ENCODE measurements at regions not wholly inside any gene's neighbourhood (a gene's known extent, or its start where the extent isn't known, plus 50 kb on each side); places are given as distances from the start of the nearest gene placed in this dataset.

DNA sequence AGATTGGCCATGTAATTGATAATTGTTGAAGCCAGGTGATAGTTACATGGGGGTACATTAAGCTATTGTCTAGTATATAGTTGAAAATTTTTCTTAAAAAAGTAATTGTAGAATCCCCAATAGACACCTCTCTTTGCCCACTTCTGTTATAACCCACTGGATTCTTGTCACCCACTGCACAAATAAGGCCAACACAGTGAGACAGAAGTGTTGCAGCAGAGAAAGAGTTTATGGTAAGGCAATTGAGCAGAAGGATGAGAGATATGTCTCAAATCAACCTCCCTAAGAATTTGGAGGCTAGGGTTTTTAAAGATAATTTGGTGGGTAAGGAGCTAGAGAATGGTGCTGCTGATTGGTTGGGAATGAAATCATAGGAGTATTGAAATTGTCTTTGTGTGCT, 270.3 kb upstream of the TAC1 start:
- Histone ChIP-seq H3K4me1 (ENCODE audit: control insufficient read depth, insufficient read depth, low read length) (no peaks in the 10 kb centered on the region), H3K4me3 (ENCODE audit: low read length) (no peak overlapping the region)

DNA sequence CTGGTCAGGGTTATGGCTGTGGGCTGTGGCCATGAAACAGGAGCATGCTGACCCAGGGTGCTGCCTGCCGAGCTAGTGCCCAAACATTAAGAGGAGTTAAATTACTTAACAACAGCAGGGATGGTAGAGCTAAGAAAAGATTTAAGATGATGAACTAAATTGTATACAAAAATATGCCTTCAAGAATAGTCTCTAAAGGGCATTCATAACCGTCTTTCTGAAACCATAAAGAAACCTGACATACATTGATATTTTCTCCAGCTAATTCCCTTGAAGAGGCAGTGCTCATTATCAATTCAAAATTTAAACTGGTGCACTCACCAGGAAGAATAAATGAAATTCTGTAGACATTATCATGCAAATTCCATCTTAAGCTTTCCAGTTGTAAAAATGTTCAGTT, 265.8 kb upstream of the TAC1 start:
- 100% methylated on average over 1 of the region's 2 CpGs for WGBS (ENCODE audit: insufficient coverage, low lambda C conversion rate)

More for the DNA sequence above, 270.3 kb upstream of the TAC1 start:
- Histone ChIP-seq H3K27me3 (ENCODE audit: control insufficient read depth, insufficient read depth, low read length) (no peaks in the 10 kb centered on the region), H3K9me3 (ENCODE audit: control insufficient read depth, low read depth, low read length) (no peaks in the 10 kb centered on the region), H3K36me3 (ENCODE audit: control insufficient read depth, insufficient read depth, low read length) (no peaks in the 10 kb centered on the region), H3K27ac (ENCODE audit: low read length) (no peak overlapping the region)
- no peak for DNase-seq

DNA sequence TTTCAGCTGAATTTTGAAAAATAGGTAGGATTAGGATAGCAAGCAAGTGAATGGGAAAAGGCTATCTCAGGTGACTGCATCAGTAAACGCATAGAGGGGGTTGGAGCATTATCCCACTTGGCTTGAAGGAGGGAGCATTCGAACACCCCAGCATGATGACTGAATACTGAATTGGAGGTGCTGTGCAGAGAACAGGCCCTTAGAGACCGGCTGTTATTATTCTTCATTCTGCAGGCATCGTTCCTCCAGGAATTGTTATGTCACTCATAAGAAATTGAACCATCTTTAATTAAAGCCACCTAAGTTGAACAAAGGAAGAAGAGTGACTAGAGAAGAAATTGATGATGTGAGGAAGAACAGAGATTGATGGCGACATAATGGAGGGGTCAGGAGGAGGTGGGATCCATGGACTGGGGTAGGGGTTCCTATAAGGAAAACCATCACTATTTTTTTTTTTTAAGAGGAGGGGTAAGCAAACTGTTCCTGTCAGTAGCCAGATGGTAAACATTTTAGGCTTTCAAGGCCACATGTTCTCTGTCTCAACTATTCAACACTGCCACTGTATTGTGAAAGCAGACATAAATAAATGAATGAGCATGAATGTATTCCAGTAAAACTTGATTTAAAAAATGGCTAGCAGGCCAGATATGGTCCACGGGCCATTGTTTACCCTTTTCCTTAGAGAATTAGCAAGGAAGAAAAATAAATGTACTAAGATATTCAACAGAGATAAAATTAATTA, 264.7 kb upstream of the TAC1 start:
- WGBS (ENCODE audit: insufficient coverage, low lambda C conversion rate): 80% methylated on average over 1 of the region's 6 CpGs
- H3K4me3 ChIP-seq (ENCODE audit: low read length): no peak overlapping the region

More for the DNA sequence above, 265.8 kb upstream of the TAC1 start:
- Histone ChIP-seq H3K9me3 (ENCODE audit: control insufficient read depth, low read depth, low read length) (no peaks in the 10 kb centered on the region), H3K4me1 (ENCODE audit: control insufficient read depth, insufficient read depth, low read length) (no peaks in the 10 kb centered on the region), H3K36me3 (ENCODE audit: control insufficient read depth, insufficient read depth, low read length) (no peaks in the 10 kb centered on the region), H3K4me3 (ENCODE audit: low read length) (no peak overlapping the region), H3K27ac (ENCODE audit: low read length) (no peak overlapping the region), H3K27me3 (ENCODE audit: control insufficient read depth, insufficient read depth, low read length) (no peaks in the 10 kb centered on the region)
- no peak for DNase-seq

DNA sequence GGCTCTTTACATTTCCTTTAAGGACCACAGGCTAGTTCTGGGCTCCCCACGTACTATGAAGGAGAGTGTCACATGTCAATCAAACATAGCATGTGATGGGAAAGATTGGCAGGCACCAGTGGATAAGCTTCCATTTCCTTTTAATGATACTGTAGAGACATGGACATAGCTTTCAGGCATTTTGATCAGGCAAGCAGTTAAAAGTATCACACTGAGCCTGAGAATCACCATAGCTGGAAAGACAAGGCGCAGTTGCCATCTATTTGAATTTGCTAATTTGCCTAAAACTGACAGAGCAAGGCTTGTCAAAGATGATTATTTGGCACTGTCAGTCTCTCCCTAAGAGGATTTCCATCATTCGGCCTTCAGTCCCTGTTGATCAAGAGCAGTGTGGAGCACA, 263.4 kb upstream of the TAC1 start:
- Histone ChIP-seq H3K9me3 (ENCODE audit: control insufficient read depth, low read depth, low read length) (no peaks in the 10 kb centered on the region), H3K4me1 (ENCODE audit: control insufficient read depth, insufficient read depth, low read length) (no peaks in the 10 kb centered on the region), H3K4me3 (ENCODE audit: low read length) (no peak overlapping the region), H3K27me3 (ENCODE audit: control insufficient read depth, insufficient read depth, low read length) (no peaks in the 10 kb centered on the region), H3K27ac (ENCODE audit: low read length) (no peak overlapping the region), H3K36me3 (ENCODE audit: control insufficient read depth, insufficient read depth, low read length) (no peaks in the 10 kb centered on the region)
- WGBS (ENCODE audit: insufficient coverage, low lambda C conversion rate): 100% methylated on average over 1 of the region's 3 CpGs
- DNase-seq: no peak

More for the DNA sequence above, 264.7 kb upstream of the TAC1 start:
- no peak overlapping the region for H3K27ac ChIP-seq (ENCODE audit: low read length)
- no peak for DNase-seq
- H3K36me3 ChIP-seq (ENCODE audit: control insufficient read depth, insufficient read depth, low read length): no peaks in the 10 kb centered on the region
- H3K4me1 ChIP-seq (ENCODE audit: control insufficient read depth, insufficient read depth, low read length): no peaks in the 10 kb centered on the region
- no peaks in the 10 kb centered on the region for H3K27me3 ChIP-seq (ENCODE audit: control insufficient read depth, insufficient read depth, low read length)
- no peaks in the 10 kb centered on the region for H3K9me3 ChIP-seq (ENCODE audit: control insufficient read depth, low read depth, low read length)

DNA sequence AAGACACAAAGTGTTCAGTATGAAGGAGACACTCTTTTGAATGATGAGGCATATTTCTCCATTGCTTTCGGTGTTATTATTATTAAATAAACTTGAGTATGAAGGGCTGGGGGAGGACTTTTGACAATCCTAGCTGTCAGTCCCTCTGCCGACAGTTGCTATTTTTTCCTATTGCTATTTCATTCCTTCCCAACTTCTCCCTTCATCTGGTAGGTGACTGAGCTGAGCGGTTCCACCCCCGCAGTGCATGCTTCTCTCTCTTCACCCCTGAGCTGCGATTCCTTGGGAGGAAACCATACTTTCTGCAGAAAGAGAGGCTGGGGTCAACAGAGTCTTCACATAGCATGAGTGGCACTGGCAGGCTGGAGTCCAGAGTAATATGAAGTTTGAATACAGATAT, 261.2 kb upstream of the TAC1 start:
- H3K36me3 ChIP-seq (ENCODE audit: control insufficient read depth, insufficient read depth, low read length): no peaks in the 10 kb centered on the region
- no peak for DNase-seq
- H3K4me1 ChIP-seq (ENCODE audit: control insufficient read depth, insufficient read depth, low read length): no peaks in the 10 kb centered on the region
- no peaks in the 10 kb centered on the region for H3K9me3 ChIP-seq (ENCODE audit: control insufficient read depth, low read depth, low read length)
- H3K4me3 ChIP-seq (ENCODE audit: low read length): no peak overlapping the region
- WGBS (ENCODE audit: insufficient coverage, low lambda C conversion rate): 60% methylated on average over 1 of the region's 5 CpGs
- no peak overlapping the region for H3K27ac ChIP-seq (ENCODE audit: low read length)
- H3K27me3 ChIP-seq (ENCODE audit: control insufficient read depth, insufficient read depth, low read length): no peaks in the 10 kb centered on the region

DNA sequence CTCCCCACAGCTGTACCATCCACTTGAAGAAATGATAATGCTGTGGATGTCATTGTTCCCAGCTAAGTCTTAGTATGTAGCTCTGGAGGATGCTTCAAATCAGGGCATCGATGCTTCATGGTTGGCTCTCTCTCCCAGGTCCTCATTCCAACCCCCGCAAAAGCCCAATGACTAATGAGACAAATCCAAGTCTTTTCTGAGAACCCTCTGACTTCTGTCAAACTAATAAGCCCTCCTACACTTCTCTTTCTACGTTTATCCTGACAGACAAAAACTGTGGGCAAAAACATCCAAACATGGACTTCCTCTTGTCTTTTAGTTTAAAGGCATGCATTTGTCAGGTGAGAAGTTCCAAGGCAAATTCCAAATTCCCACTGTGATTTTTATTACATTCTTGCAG, 260.4 kb upstream of the TAC1 start:
- H3K4me3 ChIP-seq (ENCODE audit: low read length): no peak overlapping the region
- no CpG with 5 or more reads among the region's 3 CpGs for WGBS (ENCODE audit: insufficient coverage, low lambda C conversion rate)
- no peaks in the 10 kb centered on the region for H3K36me3 ChIP-seq (ENCODE audit: control insufficient read depth, insufficient read depth, low read length)
- H3K9me3 ChIP-seq (ENCODE audit: control insufficient read depth, low read depth, low read length): no peaks in the 10 kb centered on the region
- no peaks in the 10 kb centered on the region for H3K27me3 ChIP-seq (ENCODE audit: control insufficient read depth, insufficient read depth, low read length)
- H3K4me1 ChIP-seq (ENCODE audit: control insufficient read depth, insufficient read depth, low read length): no peaks in the 10 kb centered on the region
- no peak overlapping the region for H3K27ac ChIP-seq (ENCODE audit: low read length)
- no peak for DNase-seq

DNA sequence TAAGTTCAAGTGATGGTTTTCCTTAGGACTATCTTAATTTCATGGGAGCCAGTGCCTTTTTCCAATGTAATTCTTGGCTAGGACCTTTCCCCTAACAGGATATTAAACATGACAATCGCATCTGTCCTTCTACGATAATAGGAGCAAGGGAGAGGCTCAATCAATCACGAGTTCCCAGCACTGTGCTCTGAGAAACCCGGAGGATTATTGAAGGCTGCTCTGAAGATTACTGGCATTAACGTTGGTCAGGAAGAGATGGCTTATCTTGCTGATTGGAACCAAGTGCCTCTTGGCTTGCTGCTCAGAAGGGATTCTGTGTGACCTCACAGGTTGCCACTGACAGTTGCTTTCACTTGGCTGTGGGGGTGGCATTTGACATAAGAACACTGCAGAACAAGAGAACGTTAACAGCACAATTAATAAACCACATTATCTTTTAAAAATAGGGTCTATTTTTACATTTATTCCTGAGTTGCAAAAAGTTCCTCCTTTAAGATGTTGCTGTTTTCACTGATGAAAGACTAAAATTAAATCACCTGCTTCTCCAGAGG, 252.1 kb upstream of the TAC1 start:
- H3K27me3 ChIP-seq (ENCODE audit: control insufficient read depth, insufficient read depth, low read length): no peaks in the 10 kb centered on the region
- no peak for DNase-seq
- no peaks in the 10 kb centered on the region for H3K4me1 ChIP-seq (ENCODE audit: control insufficient read depth, insufficient read depth, low read length)
- H3K4me3 ChIP-seq (ENCODE audit: low read length): no peak overlapping the region
- H3K9me3 ChIP-seq (ENCODE audit: control insufficient read depth, low read depth, low read length): no peaks in the 10 kb centered on the region
- H3K36me3 ChIP-seq (ENCODE audit: control insufficient read depth, insufficient read depth, low read length): no peaks in the 10 kb centered on the region
- H3K27ac ChIP-seq (ENCODE audit: low read length): no peak overlapping the region
- no CpG with 5 or more reads among the region's 6 CpGs for WGBS (ENCODE audit: insufficient coverage, low lambda C conversion rate)

DNA sequence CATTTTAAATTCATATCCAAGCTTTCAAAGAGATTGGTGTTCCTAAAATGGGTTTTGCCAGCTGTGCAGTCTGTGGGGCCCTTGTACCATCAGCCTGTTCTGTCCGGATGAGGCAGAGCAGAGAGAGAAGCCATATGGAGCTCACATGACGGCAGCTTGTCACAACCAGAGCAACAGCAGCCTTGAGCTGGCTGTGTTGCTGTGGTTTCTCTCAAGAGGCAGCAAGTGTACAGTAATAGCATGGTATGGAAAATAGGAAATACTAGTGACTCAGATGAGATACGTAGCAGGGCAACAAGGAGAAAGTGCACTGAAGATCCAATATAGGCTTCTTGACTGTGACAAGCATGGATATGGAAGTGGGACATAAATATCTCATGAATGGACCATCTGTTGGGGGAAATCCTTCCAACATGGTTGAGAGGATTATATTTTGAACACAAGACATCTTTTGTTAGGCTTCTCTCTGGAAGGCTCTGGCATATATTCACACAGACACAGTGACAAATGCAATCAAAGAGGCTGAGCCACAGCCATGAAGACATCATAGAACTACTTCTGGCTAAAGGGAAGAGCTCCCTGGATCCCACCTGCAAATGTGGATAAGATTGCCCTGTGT, 251.0 kb upstream of the TAC1 start:
- peak; percentile 7 to 10 for DNase-seq
- no peaks in the 10 kb centered on the region for H3K36me3 ChIP-seq (ENCODE audit: control insufficient read depth, insufficient read depth, low read length)
- H3K9me3 ChIP-seq (ENCODE audit: control insufficient read depth, low read depth, low read length): no peaks in the 10 kb centered on the region
- H3K4me3 ChIP-seq (ENCODE audit: low read length): no peak overlapping the region
- no peaks in the 10 kb centered on the region for H3K4me1 ChIP-seq (ENCODE audit: control insufficient read depth, insufficient read depth, low read length)
- WGBS (ENCODE audit: insufficient coverage, low lambda C conversion rate): no CpG with 5 or more reads among the region's 3 CpGs
- no peaks in the 10 kb centered on the region for H3K27me3 ChIP-seq (ENCODE audit: control insufficient read depth, insufficient read depth, low read length)
- no peak overlapping the region for H3K27ac ChIP-seq (ENCODE audit: low read length)

DNA sequence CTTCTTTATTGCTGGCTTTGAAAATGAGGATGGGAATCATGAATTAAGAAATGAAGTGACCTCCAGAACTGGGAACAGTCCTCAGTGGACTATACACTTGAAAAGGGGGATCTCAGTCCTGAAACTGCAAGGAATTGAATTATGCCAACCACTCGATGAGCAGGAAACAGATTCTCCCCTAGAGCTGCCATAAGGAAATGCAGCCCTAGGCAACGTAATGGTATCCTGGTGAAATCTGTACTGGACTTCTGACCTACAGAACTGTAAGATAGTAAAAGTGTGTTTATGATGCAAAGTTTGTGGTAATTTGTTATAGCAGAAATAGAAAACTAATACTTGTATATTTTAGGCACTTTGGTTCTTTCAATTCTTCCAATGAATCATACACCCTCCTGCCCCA, 236.4 kb upstream of the TAC1 start:
- Histone ChIP-seq H3K27me3 (ENCODE audit: control insufficient read depth, insufficient read depth, low read length) (no peaks in the 10 kb centered on the region), H3K36me3 (ENCODE audit: control insufficient read depth, insufficient read depth, low read length) (no peaks in the 10 kb centered on the region), H3K9me3 (ENCODE audit: control insufficient read depth, low read depth, low read length) (no peaks in the 10 kb centered on the region), H3K4me1 (ENCODE audit: control insufficient read depth, insufficient read depth, low read length) (no peaks in the 10 kb centered on the region), H3K27ac (ENCODE audit: low read length) (no peak overlapping the region), H3K4me3 (ENCODE audit: low read length) (no peak overlapping the region)
- no peak for DNase-seq
- WGBS (ENCODE audit: insufficient coverage, low lambda C conversion rate): no CpG with 5 or more reads among the region's 2 CpGs

DNA sequence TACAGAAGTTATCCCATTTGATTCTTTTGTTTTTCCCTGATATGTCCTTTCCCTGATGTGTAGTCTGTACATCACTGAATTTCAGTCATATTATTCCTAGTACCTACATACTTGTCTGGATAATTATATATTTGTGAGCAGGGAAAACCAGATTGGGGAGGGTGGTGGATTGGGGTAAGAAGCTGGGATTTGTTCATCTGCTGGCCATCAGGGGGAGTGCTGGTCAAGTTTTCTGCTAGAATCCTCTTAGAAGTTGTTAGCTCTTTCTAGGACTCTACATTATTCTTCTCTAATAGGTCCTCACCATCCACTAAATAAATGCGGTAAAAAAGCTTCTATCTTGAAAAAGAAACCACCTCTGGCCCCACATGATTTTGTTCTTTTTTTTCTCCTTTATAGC, 232.7 kb upstream of the TAC1 start:
- Histone ChIP-seq H3K36me3 (ENCODE audit: control insufficient read depth, insufficient read depth, low read length) (no peaks in the 10 kb centered on the region), H3K4me3 (ENCODE audit: low read length) (no peak overlapping the region), H3K27ac (ENCODE audit: low read length) (no peak overlapping the region), H3K27me3 (ENCODE audit: control insufficient read depth, insufficient read depth, low read length) (no peaks in the 10 kb centered on the region), H3K4me1 (ENCODE audit: control insufficient read depth, insufficient read depth, low read length) (no peaks in the 10 kb centered on the region), H3K9me3 (ENCODE audit: control insufficient read depth, low read depth, low read length) (no peaks in the 10 kb centered on the region)
- 75% methylated on average over 1 of the region's 1 CpG for WGBS (ENCODE audit: insufficient coverage, low lambda C conversion rate)
- peak; percentile 16 to 17 for DNase-seq
